HG02571 (cell line): ENCODE measurements at regions not wholly inside any gene's neighbourhood (a gene's known extent, or its start where the extent isn't known, plus 50 kb on each side); places are given as distances from the start of the nearest gene placed in this dataset.
"Not testable (repeated sequence)": the region's sequence is repeated elsewhere in the genome, so short reads cannot be mapped to it uniquely, and the experiment has no call there.

Source experiments
- ATAC-seq: cut with Tn5 transposase; IDR thresholded peaks from one replicate; pipeline ENCODE4 v1.9.1; 2021; ENCODE audit warnings: mild to moderate bottlenecking, moderate library complexity; ENCODE audit not compliant: unreplicated experiment

- ATAC-seq = no peak
Observed at GRCh38 chr16:79845734-79846135, 245.2 kb upstream of the MAF start.

GRCh38 chr16:79845033-79845733 lies 244.6 kb upstream of the MAF start:
- ATAC-seq = peak; percentile 91

- ATAC-seq = no peak
Observed at GRCh38 chr16:79844603-79845002, 244.1 kb upstream of the MAF start.

GRCh38 chr16:79843631-79844043 lies 243.1 kb upstream of the MAF start:
- ATAC-seq = no peak

GRCh38 chr16:79843145-79843544 lies 242.6 kb upstream of the MAF start:
- no peak for ATAC-seq

- no peak for ATAC-seq
Observed at GRCh38 chr16:79842197-79842596, 241.7 kb upstream of the MAF start.

- no peak for ATAC-seq
Observed at GRCh38 chr16:79839466-79840341, 239.2 kb upstream of the MAF start.

- ATAC-seq = no peak
Observed at GRCh38 chr16:79838496-79839259, 238.1 kb upstream of the MAF start.

- ATAC-seq = no peak
Observed at GRCh38 chr16:79836144-79836543, 235.6 kb upstream of the MAF start.

GRCh38 chr16:79835194-79835593 lies 234.7 kb upstream of the MAF start:
- ATAC-seq = no peak

GRCh38 chr16:79834720-79835119 lies 234.2 kb upstream of the MAF start:
- ATAC-seq = no peak

- ATAC-seq = not testable (repeated sequence)
Observed at GRCh38 chr16:79834003-79834402, 233.5 kb upstream of the MAF start.

- no peak for ATAC-seq
Observed at GRCh38 chr16:79833559-79833958, 233.0 kb upstream of the MAF start.

- ATAC-seq = no peak
Observed at GRCh38 chr16:79826732-79827475, 226.4 kb upstream of the MAF start.

GRCh38 chr16:79825002-79825401 lies 224.5 kb upstream of the MAF start:
- ATAC-seq = no peak

GRCh38 chr16:79823639-79824038 lies 223.1 kb upstream of the MAF start:
- ATAC-seq = no peak

GRCh38 chr16:79821911-79822310 lies 221.4 kb upstream of the MAF start:
- no peak for ATAC-seq

- ATAC-seq = no peak
Observed at GRCh38 chr16:79816081-79816497, 215.6 kb upstream of the MAF start.

GRCh38 chr16:79815049-79815448 lies 214.5 kb upstream of the MAF start:
- no peak for ATAC-seq

- ATAC-seq = no peak
Observed at GRCh38 chr16:79814124-79814523, 213.6 kb upstream of the MAF start.

- ATAC-seq = no peak
Observed at GRCh38 chr16:79811541-79811940, 211.0 kb upstream of the MAF start.
